ENCODE measurements at regions not wholly inside any gene's neighbourhood (a gene's known extent, or its start where the extent isn't known, plus 50 kb on each side); places are given as distances from the start of the nearest gene placed in this dataset.
"Not testable (repeated sequence)": the region's sequence is repeated elsewhere in the genome, so short reads cannot be mapped to it uniquely, and the experiment has no call there.

DNA sequence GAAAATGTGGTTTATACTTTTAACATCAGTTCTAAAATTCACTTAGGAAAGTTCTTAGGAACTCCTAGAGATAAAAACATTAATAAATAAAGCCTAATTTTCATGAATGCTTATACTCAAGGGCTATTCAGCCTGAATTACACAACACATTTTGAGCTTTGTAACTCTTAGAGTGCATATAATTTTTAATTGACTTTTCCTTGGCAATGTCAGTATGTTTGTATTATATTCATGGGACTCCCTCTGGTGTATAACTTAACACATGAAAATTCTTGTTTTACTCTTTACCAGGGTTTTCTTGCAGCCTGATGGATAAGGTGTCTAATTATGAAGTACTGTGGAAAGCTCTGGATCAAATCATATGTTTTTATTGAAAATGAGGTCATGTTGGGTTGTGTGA lies 150.6 kb upstream of the HMGA2 start:
- Histone ChIP-seq H3K27me3 (ENCODE audit: insufficient read depth, low read length) (no peaks in the 10 kb centered on the region), H3K9me3 (ENCODE audit: insufficient read depth, low read depth, low read length) (no peaks in the 10 kb centered on the region), H3K4me3 (ENCODE audit: insufficient read depth, low read depth, low read length) (no peak overlapping the region), H2AFZ (ENCODE audit: low read depth, low read length) (no peak overlapping the region), H3K4me1 (ENCODE audit: insufficient read depth, low read length) (peaks cover 16% of the 10 kb centered on the region), H4K20me1 (ENCODE audit: insufficient read depth, low read length) (no peaks in the 10 kb centered on the region), H3K4me2 (ENCODE audit: low read length) (no peak overlapping the region), H3K9ac (ENCODE audit: low read length) (no peak overlapping the region), H3K36me3 (ENCODE audit: insufficient read depth, low read length) (no peaks in the 10 kb centered on the region), H3K27ac (ENCODE audit: low read depth, low read length) (no peak overlapping the region), H3K79me2 (ENCODE audit: insufficient read depth, low read length) (no peaks in the 10 kb centered on the region)
- Mint-ChIP-seq H3K27ac (ENCODE audit: unreplicated experiment) (no peak overlapping the region), H3K4me1 (ENCODE audit: low read depth, unreplicated experiment) (peaks cover 33% of the 10 kb centered on the region), H3K4me3 (ENCODE audit: unreplicated experiment) (no peak overlapping the region), H3K36me3 (ENCODE audit: low read depth, unreplicated experiment) (no peaks in the 10 kb centered on the region), H3K9me3 (ENCODE audit: unreplicated experiment) (peaks cover 4% of the 10 kb centered on the region), H3K27me3 (ENCODE audit: low read depth, unreplicated experiment) (no peaks in the 10 kb centered on the region)
- peak; percentile 10 for DNase-seq (ENCODE audit: low read depth)
- TF ChIP-seq EZH2 (IDR thresholded peaks at IDR 0.05; ENCODE audit: insufficient read depth, low read length): no peak
- TF ChIP-seq, protein P1, sequence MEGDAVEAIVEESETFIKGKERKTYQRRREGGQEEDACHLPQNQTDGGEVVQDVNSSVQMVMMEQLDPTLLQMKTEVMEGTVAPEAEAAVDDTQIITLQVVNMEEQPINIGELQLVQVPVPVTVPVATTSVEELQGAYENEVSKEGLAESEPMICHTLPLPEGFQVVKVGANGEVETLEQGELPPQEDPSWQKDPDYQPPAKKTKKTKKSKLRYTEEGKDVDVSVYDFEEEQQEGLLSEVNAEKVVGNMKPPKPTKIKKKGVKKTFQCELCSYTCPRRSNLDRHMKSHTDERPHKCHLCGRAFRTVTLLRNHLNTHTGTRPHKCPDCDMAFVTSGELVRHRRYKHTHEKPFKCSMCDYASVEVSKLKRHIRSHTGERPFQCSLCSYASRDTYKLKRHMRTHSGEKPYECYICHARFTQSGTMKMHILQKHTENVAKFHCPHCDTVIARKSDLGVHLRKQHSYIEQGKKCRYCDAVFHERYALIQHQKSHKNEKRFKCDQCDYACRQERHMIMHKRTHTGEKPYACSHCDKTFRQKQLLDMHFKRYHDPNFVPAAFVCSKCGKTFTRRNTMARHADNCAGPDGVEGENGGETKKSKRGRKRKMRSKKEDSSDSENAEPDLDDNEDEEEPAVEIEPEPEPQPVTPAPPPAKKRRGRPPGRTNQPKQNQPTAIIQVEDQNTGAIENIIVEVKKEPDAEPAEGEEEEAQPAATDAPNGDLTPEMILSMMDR (IDR thresholded peaks at IDR 0.05; ENCODE audit: insufficient read depth, low read depth, low read length): no peak
- FAIRE-seq: peak; percentile 5

DNA sequence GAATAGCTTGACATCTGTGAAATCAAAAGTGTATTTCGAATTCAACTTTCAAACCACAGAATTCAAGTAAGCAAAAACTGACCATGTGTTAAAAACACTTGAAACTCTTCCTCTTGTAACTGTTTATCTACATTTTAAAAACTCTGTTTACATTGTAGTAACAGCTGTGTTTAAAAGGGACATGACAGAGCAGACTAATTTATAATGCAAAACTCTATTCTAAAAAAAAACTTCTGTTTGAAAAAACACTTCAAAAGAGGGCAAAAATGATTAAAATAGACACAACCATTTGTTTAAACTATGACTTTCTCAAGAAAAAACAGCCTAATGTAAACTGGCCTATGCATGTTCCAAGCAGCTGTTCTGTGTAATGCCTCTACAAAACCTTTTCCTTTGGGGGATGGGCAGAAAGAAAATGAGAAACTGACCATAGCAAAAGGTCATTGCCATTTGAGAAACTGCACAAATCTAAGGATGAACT lies 149.1 kb upstream of the HMGA2 start:
- no peaks in the 10 kb centered on the region for H3K27me3 ChIP-seq (ENCODE audit: insufficient read depth, low read length)
- DNase-seq (ENCODE audit: low read depth): peak; percentile 39
- no peaks in the 10 kb centered on the region for H4K20me1 ChIP-seq (ENCODE audit: insufficient read depth, low read length)
- TF ChIP-seq, protein P1 (IDR thresholded peaks at IDR 0.05; ENCODE audit: insufficient read depth, low read depth, low read length): no peak
- no peak for TF ChIP-seq EZH2 (IDR thresholded peaks at IDR 0.05; ENCODE audit: insufficient read depth, low read length)
- Mint-ChIP-seq H3K4me3 (ENCODE audit: unreplicated experiment) (peak overlapping the region; percentile 35), H3K27me3 (ENCODE audit: low read depth, unreplicated experiment) (no peaks in the 10 kb centered on the region), H3K9me3 (ENCODE audit: unreplicated experiment) (peaks cover 4% of the 10 kb centered on the region), H3K27ac (ENCODE audit: unreplicated experiment) (peak overlapping the region; percentile 49), H3K36me3 (ENCODE audit: low read depth, unreplicated experiment) (no peaks in the 10 kb centered on the region), H3K4me1 (ENCODE audit: low read depth, unreplicated experiment) (peaks cover 22% of the 10 kb centered on the region)
- peaks cover 11% of the 10 kb centered on the region for H3K4me1 ChIP-seq (ENCODE audit: insufficient read depth, low read length)
- no peaks in the 10 kb centered on the region for H3K36me3 ChIP-seq (ENCODE audit: insufficient read depth, low read length)
- H3K9ac ChIP-seq (ENCODE audit: low read length): no peak overlapping the region
- H3K9me3 ChIP-seq (ENCODE audit: insufficient read depth, low read depth, low read length): no peaks in the 10 kb centered on the region
- H3K27ac ChIP-seq (ENCODE audit: low read depth, low read length): no peak overlapping the region
- H3K79me2 ChIP-seq (ENCODE audit: insufficient read depth, low read length): no peaks in the 10 kb centered on the region
- H2AFZ ChIP-seq (ENCODE audit: low read depth, low read length): no peak overlapping the region
- H3K4me2 ChIP-seq (ENCODE audit: low read length): no peak overlapping the region
- no peak for FAIRE-seq
- no peak overlapping the region for H3K4me3 ChIP-seq (ENCODE audit: insufficient read depth, low read depth, low read length)

DNA sequence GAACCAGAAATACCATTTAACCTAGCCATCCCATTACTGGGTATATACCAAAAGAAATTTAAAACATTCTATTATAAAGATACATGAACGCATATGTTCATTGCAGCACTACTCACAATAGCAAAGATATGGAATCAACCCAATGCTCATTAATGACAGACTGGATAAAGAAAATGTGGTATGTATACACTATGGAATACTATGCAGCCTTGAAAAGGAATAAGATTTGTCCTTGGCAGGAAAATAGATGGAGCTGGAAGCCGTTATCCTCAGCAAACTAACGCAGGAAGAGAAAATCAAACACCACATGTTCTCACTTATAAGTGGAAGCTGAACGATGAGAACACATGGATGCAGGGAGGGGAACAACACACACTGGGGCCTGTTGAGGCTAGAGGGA lies 146.1 kb upstream of the HMGA2 start:
- H4K20me1 ChIP-seq (ENCODE audit: insufficient read depth, low read length); H3K27me3 ChIP-seq (ENCODE audit: insufficient read depth, low read length); H3K27ac ChIP-seq (ENCODE audit: low read depth, low read length); H2AFZ ChIP-seq (ENCODE audit: low read depth, low read length); H3K4me1 ChIP-seq (ENCODE audit: insufficient read depth, low read length); H3K27me3 Mint-ChIP-seq (ENCODE audit: low read depth, unreplicated experiment); H3K4me2 ChIP-seq (ENCODE audit: low read length); H3K9me3 Mint-ChIP-seq (ENCODE audit: unreplicated experiment); H3K27ac Mint-ChIP-seq (ENCODE audit: unreplicated experiment); H3K4me3 Mint-ChIP-seq (ENCODE audit: unreplicated experiment); H3K36me3 ChIP-seq (ENCODE audit: insufficient read depth, low read length); H3K4me3 ChIP-seq (ENCODE audit: insufficient read depth, low read depth, low read length); H3K9ac ChIP-seq (ENCODE audit: low read length); DNase-seq (ENCODE audit: low read depth); H3K36me3 Mint-ChIP-seq (ENCODE audit: low read depth, unreplicated experiment); H3K79me2 ChIP-seq (ENCODE audit: insufficient read depth, low read length); FAIRE-seq; H3K4me1 Mint-ChIP-seq (ENCODE audit: low read depth, unreplicated experiment); H3K9me3 ChIP-seq (ENCODE audit: insufficient read depth, low read depth, low read length): not testable (repeated sequence)

Data from astrocyte (in vitro differentiated cells and primary cell).